GM04503 (cell line): ENCODE measurements at regions not wholly inside any gene's neighbourhood (a gene's known extent, or its start where the extent isn't known, plus 50 kb on each side); places are given as distances from the start of the nearest gene placed in this dataset.
"Not testable (repeated sequence)": the region's sequence is repeated elsewhere in the genome, so short reads cannot be mapped to it uniquely, and the experiment has no call there.

Experiments
- DNase-seq: peaks from one replicate; pipeline ENCODE4 v3.0.0-alpha.2; 2012; ENCODE audit warnings: low read depth

- no peak for DNase-seq
Observed at GRCh38 chr13:65300220-65300619, 1929.9 kb downstream of the PCDH9 start.

- DNase-seq: no peak
Observed at GRCh38 chr13:65293530-65294198, 1936.5 kb downstream of the PCDH9 start.

GRCh38 chr13:65292488-65292901 lies 1937.6 kb downstream of the PCDH9 start:
- no peak for DNase-seq

GRCh38 chr13:65287405-65287804 lies 1942.7 kb downstream of the PCDH9 start:
- DNase-seq: no peak

GRCh38 chr13:65275838-65276630 lies 1954.1 kb downstream of the PCDH9 start:
- DNase-seq: no peak

- no peak for DNase-seq
Observed at GRCh38 chr13:65275108-65275507, 1955.0 kb downstream of the PCDH9 start.

GRCh38 chr13:65273811-65274420 lies 1956.2 kb downstream of the PCDH9 start:
- DNase-seq: not testable (repeated sequence)

GRCh38 chr13:65268009-65268408 lies 1962.1 kb downstream of the PCDH9 start:
- no peak for DNase-seq

- no peak for DNase-seq
Observed at GRCh38 chr13:65265988-65266387, 1964.1 kb downstream of the PCDH9 start.

- DNase-seq: no peak
Observed at GRCh38 chr13:65264066-65264465, 1966.1 kb downstream of the PCDH9 start.

GRCh38 chr13:65260946-65261891 lies 1968.9 kb downstream of the PCDH9 start:
- DNase-seq: no peak

GRCh38 chr13:65240773-65241172 lies 1989.4 kb downstream of the PCDH9 start:
- DNase-seq: no peak

- DNase-seq: no peak
Observed at GRCh38 chr13:65236841-65237418, 1993.2 kb downstream of the PCDH9 start.

- no peak for DNase-seq
Observed at GRCh38 chr13:65217471-65217995, 2012.6 kb downstream of the PCDH9 start.

GRCh38 chr13:65202845-65203244 lies 2027.3 kb downstream of the PCDH9 start:
- DNase-seq: not testable (repeated sequence)

GRCh38 chr13:65188721-65189120 lies 2041.4 kb downstream of the PCDH9 start:
- no peak for DNase-seq

GRCh38 chr13:65168026-65168425 lies 2062.1 kb downstream of the PCDH9 start:
- no peak for DNase-seq

GRCh38 chr13:65166675-65167074 lies 2063.5 kb downstream of the PCDH9 start:
- no peak for DNase-seq

- no peak for DNase-seq
Observed at GRCh38 chr13:65159803-65160202, 2070.3 kb downstream of the PCDH9 start.

GRCh38 chr13:65155861-65156260 lies 2074.3 kb downstream of the PCDH9 start:
- DNase-seq: no peak
